ENCODE measurements at regions not wholly inside any gene's neighbourhood (a gene's known extent, or its start where the extent isn't known, plus 50 kb on each side); places are given as distances from the start of the nearest gene placed in this dataset.

DNA sequence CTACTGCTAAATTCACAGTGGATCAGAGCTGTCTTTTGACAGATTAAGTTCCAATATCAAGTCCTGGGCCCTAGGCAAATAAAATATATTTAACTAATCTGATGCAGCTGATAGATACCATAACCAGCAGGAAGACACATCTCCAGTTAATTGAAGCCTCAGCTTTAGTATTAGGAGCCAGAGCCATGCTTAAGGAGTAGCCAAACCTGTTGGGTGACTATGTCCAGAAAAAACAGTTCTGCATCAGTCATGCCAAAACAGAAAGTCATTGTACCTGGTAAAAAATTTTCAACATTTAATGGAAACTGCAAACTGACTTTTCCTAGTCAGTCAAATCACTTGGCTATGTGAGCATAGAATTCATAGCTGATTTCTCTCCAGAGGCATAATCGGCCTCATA is 200.5 kb upstream of the RUNX1 start:
- Histone ChIP-seq H3K36me3 (no peaks in the 10 kb centered on the region), H3K4me3 (no peak overlapping the region), H3K4me1 (no peaks in the 10 kb centered on the region), H3K27me3 (no peaks in the 10 kb centered on the region), H3K27ac (no peak overlapping the region), H3K9me3 (no peaks in the 10 kb centered on the region)
- intact Hi-C loops (cut with DNase I): no loop called here
- ATAC-seq (no peak), DNase-seq (no peak)
- TF ChIP-seq CTCF (IDR thresholded peaks at IDR 0.05): no peak

DNA sequence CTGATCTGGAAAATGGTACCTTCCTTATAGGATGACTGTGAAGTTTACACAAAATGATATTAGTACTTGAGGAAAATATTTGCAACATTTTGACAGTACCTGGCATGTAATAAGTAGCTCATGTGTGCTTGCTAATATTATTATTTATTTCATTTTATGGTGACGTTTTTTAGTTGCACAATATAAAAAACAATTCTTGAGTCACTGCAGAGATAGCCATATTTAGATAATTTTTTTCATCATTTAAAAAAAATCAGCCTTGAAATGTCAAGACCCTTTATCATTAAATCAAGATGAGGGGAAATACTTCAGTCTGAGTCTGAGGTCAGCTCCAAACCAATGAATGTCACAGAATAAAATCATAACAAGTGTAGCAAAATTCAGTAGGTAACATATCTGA is 196.8 kb upstream of the RUNX1 start:
- Histone ChIP-seq H3K36me3 (no peaks in the 10 kb centered on the region), H3K4me1 (no peaks in the 10 kb centered on the region), H3K27ac (no peak overlapping the region), H3K4me3 (no peak overlapping the region), H3K27me3 (no peaks in the 10 kb centered on the region), H3K9me3 (no peaks in the 10 kb centered on the region)
- DNase-seq (no peak), ATAC-seq (no peak)
- intact Hi-C loops (cut with DNase I): no loop called here
- no peak for TF ChIP-seq CTCF (IDR thresholded peaks at IDR 0.05)

DNA sequence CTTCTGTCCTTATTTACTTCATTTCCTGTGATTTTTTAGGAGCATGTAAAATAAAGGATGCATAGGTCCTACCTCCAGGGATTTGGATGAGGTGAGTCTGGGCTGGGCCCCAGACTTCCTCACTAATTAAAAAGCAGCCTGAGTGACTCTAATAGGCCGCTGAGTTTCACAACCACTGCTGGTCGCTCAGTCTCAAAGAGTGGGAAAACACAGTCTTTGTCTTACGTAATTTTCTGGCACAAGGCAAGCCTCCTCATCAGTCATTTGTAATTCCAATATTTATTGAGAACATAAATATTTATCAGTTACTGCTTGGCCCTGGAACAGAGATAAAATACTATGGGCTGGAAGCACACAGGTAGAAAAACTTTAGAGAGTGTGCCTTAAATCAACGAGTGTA is 195.4 kb upstream of the RUNX1 start:
- Histone ChIP-seq H3K27ac (no peak overlapping the region), H3K4me1 (no peaks in the 10 kb centered on the region), H3K36me3 (no peaks in the 10 kb centered on the region), H3K27me3 (no peaks in the 10 kb centered on the region), H3K9me3 (no peaks in the 10 kb centered on the region), H3K4me3 (no peak overlapping the region)
- ATAC-seq (peak; percentile 53), DNase-seq (no peak)
- intact Hi-C loops (cut with DNase I): no loop called here
- no peak for TF ChIP-seq CTCF (IDR thresholded peaks at IDR 0.05)

GRCh38 chr21:35243171-35243570 is 194.1 kb upstream of the RUNX1 start:
- intact Hi-C loops (cut with DNase I): no loop called here
- no peak overlapping the region for H3K4me3 ChIP-seq
- no peak for ATAC-seq

DNA sequence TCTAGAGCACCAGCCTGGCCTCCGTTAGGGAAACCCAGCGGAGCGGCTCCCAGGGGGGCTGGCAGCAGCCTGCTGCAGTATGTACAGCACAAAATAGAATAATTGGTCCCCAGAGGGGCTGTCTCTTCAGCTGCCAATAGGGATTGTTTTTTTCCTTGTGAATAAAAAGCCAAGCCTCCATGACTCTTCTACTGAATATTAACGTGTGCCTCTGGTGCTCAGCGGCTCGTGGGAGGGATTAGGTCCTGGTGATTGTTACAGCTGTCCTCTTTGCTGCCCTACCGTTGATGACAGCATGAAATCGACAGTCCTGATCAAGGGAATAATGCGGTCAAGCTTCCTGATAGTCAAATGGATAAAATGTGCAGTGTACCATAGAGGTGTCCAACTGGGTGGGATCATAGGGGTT is 190.7 kb upstream of the RUNX1 start:
- DNase-seq: no peak
- no peak for ATAC-seq
- Histone ChIP-seq H3K36me3 (no peaks in the 10 kb centered on the region), H3K9me3 (no peaks in the 10 kb centered on the region), H3K4me1 (no peaks in the 10 kb centered on the region), H3K4me3 (no peak overlapping the region), H3K27ac (no peak overlapping the region), H3K27me3 (no peaks in the 10 kb centered on the region)
- intact Hi-C loops (cut with DNase I): no loop called here
- TF ChIP-seq CTCF (IDR thresholded peaks at IDR 0.05): no peak

More at GRCh38 chr21:35243171-35243570, 194.1 kb upstream of the RUNX1 start:
- Histone ChIP-seq H3K27me3 (no peaks in the 10 kb centered on the region), H3K9me3 (no peaks in the 10 kb centered on the region), H3K27ac (no peak overlapping the region), H3K4me1 (no peaks in the 10 kb centered on the region), H3K36me3 (no peaks in the 10 kb centered on the region)
- DNase-seq: no peak
- TF ChIP-seq CTCF (IDR thresholded peaks at IDR 0.05): no peak

DNA sequence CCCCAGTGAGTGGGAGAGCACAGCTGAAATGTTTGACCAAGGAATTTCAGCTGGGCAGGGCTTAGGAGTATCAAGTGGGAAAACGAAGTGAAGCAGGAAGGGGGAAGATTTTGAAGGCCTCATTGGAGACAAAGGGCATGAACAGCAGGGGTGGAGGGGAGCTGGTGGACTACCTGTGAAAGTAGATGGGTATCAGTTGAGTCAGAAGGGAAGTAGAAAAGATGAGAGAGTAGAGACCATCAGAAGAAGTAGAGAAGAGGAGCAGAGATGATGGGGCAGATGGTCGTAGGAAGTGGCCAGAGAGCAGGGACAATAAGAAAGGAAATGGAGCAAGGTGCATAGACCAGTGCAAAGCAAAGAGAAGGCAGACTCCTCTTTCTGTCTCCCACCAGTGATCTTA is 189.0 kb upstream of the RUNX1 start:
- intact Hi-C loops (cut with DNase I): no loop called here
- no peak overlapping the region for H3K27ac ChIP-seq
- H3K27me3 ChIP-seq: no peaks in the 10 kb centered on the region
- H3K4me1 ChIP-seq: no peaks in the 10 kb centered on the region
- H3K36me3 ChIP-seq: no peaks in the 10 kb centered on the region
- DNase-seq (no peak), ATAC-seq (no peak)
- TF ChIP-seq CTCF (IDR thresholded peaks at IDR 0.05): no peak
- H3K4me3 ChIP-seq: no peak overlapping the region
- no peaks in the 10 kb centered on the region for H3K9me3 ChIP-seq

Data from upper lobe of right lung (tissue), 1 donor.